Right lobe of liver (tissue), 4 donors: ENCODE measurements at regions not wholly inside any gene's neighbourhood (a gene's known extent, or its start where the extent isn't known, plus 50 kb on each side); places are given as distances from the start of the nearest gene placed in this dataset.

ENCODE experiments used
- POLR2A ChIP-seq: fragments of 450-650 bp; IDR thresholded peaks from one replicate; pipeline ENCODE4 v1.6.1; 2017; ENCODE audit warnings: antibody characterized with exemption, mild to moderate bottlenecking
- TF ChIP-seq, protein P1 (sequence below), 4 donors: fragments of 200-600 bp in 3 of 4; fragments of 450-650 bp in 1 of 4; IDR thresholded peaks; one replicate each; pipeline versions ENCODE4 v1.5.1 to v1.8.0; 2016 to 2022; ENCODE audit warnings: antibody characterized with exemption in 4 of 4, mild to moderate bottlenecking in 2 of 4
- donor health status: DM: no; HTN: no; CAD: no.
- donor health status: DM: no; HTN: no; CAD: no.
- donor health status: DM: no; HTN: yes; CAD: no.

DNA sequence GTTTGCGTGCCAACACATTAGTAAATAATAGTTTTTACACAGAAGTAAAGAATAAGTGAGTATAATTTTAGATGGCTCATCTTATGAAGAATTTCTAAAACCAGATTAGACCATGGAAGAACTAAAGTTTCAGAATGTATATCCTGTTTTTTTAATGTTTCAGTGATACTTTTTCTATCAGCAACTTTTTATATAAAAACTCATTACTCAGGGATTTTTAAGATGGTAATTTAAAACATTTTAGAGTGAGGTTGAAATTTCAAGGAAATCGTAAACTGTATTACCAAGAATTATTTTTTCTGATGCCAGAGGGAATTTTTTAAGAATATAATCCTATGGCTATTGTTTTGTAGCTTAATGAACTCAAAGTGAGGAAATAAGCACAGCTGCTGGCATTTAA lies 128.5 kb upstream of the FANCL start:
- TF ChIP-seq, protein P1, sequence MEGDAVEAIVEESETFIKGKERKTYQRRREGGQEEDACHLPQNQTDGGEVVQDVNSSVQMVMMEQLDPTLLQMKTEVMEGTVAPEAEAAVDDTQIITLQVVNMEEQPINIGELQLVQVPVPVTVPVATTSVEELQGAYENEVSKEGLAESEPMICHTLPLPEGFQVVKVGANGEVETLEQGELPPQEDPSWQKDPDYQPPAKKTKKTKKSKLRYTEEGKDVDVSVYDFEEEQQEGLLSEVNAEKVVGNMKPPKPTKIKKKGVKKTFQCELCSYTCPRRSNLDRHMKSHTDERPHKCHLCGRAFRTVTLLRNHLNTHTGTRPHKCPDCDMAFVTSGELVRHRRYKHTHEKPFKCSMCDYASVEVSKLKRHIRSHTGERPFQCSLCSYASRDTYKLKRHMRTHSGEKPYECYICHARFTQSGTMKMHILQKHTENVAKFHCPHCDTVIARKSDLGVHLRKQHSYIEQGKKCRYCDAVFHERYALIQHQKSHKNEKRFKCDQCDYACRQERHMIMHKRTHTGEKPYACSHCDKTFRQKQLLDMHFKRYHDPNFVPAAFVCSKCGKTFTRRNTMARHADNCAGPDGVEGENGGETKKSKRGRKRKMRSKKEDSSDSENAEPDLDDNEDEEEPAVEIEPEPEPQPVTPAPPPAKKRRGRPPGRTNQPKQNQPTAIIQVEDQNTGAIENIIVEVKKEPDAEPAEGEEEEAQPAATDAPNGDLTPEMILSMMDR (IDR thresholded peaks at IDR 0.05) = no peak
- no peak for TF ChIP-seq POLR2A
